Gastrocnemius medialis (tissue), 4 donors: ENCODE measurements at regions not wholly inside any gene's neighbourhood (a gene's known extent, or its start where the extent isn't known, plus 50 kb on each side); places are given as distances from the start of the nearest gene placed in this dataset.

Experiments used
- ATAC-seq, 2 donors: fragments of 150-250 bp; one replicate each; pipeline ENCODE4 v1.9.1; 2016
- DNase-seq, 2 donors: peaks; one replicate each; pipeline ENCODE4 v3.0.0-alpha.2; 2019
- H3K27ac ChIP-seq, 4 donors: fragments of 200-600 bp; sonication (generic); 1 replicate in 1 of 4; 2 replicates in 3 of 4; pipeline ENCODE4 v1.5.1; 2016 to 2018; ENCODE audit warnings: mild to moderate bottlenecking in 2 of 4, moderate library complexity in 1 of 4
- H3K27me3 ChIP-seq, 3 donors: fragments of 200-600 bp; sonication (generic) in 2 of 3; 1 replicate in 1 of 3; 2 replicates in 2 of 3; pipeline versions ENCODE4 v1.5.1 to v1.6.0; 2016 to 2019; ENCODE audit warnings: mild to moderate bottlenecking in 1 of 3, moderate library complexity in 1 of 3
- H3K36me3 ChIP-seq, 2 donors: fragments of 200-600 bp; sonication (generic) in 1 of 2; one replicate each; pipeline ENCODE4 v1.5.1; 2017 to 2018
- H3K4me1 ChIP-seq, 2 donors: fragments of 200-600 bp; sonication (generic) in 1 of 2; one replicate each; pipeline ENCODE4 v1.5.1; 2016 to 2017; ENCODE audit warnings: mild to moderate bottlenecking in 2 of 2
- H3K4me3 ChIP-seq, 4 donors: fragments of 200-600 bp; sonication (generic) in 3 of 4; 1 replicate in 1 of 4; 2 replicates in 3 of 4; pipeline ENCODE4 v1.5.1; 2016 to 2019; ENCODE audit warnings: mild to moderate bottlenecking in 2 of 4
- H3K9me3 ChIP-seq, 3 donors: fragments of 200-600 bp; sonication (generic) in 2 of 3; 1 replicate in 1 of 3; 2 replicates in 2 of 3; pipeline ENCODE4 v1.5.1; 2016 to 2019
- POLR2A ChIP-seq, 2 donors: fragments of 450-650 bp; IDR thresholded peaks; one replicate each; pipeline ENCODE4 v1.6.1; 2017; ENCODE audit warnings: antibody characterized with exemption in 2 of 2, mild to moderate bottlenecking in 2 of 2, moderate library complexity in 2 of 2
- in situ Hi-C, 4 donors: fragments of 200-750 bp; cut with MboI; loops; one replicate each; pipeline versions ENCODE4 v1.15.0 to v1.8.0; 2017; ENCODE audit warnings: low sequenced_read_pairs in 4 of 4
- intact Hi-C: fragments of 100-400 bp; cut with DNase I; formaldehyde crosslinking; loops from one replicate; pipeline ENCODE4 v1.15.1; 2023; ENCODE audit warnings: low total_unique reads
- TF ChIP-seq, protein P1 (sequence below), 5 experiments: fragments of 450-650 bp in 3 of 5; fragments of 200-600 bp in 2 of 5; sonication (generic) in 2 of 5; IDR thresholded peaks in 4 of 5; conservative IDR thresholded peaks in 1 of 5; 1 replicate in 4 of 5; 2 replicates in 1 of 5; pipeline ENCODE4 v1.5.1; 2016 to 2019; ENCODE audit warnings: antibody characterized with exemption in 5 of 5, mild to moderate bottlenecking in 3 of 5, moderate library complexity in 3 of 5

DNA sequence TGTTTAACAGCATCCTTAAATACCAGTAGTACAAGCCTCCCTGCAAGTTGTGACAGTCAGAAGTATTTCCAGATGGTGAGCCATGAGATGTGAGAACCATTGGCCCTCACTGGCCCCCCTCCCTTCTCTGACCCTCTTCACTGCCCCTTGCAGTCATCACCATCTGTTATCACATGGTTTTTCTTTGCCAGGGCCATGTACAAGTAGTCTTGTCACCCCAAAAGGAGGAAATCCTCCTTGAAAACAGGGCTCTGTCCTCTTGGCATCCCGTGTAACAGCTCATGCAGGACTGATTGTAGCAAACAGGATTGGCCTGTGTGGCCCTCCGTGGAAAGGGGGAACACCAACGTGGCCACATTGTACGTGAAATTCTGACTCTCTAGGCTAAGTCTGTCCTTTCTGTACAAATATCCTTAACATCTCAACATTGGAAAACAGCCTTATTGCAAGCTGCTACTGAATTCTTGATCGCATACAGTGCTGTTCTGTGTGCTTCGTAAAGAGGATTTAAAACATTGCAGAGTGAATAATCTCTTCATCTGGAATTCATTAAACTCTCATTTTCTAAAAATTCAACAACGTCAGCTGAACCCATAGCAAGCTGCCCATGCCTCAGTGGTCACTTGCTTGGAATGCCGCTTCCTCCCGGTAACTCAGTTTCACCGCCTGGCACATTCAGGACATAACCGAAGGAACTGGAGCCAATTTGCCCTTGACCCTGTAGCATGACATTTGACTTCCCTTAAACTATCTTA, 171.7 kb downstream of the ATPSCKMT start:
- intact Hi-C loops (no loop called here), in situ Hi-C loops (no loop called here)
- Histone ChIP-seq H3K4me1 (no peaks in the 10 kb centered on the region), H3K27ac (no peak overlapping the region), H3K9me3 (no peaks in the 10 kb centered on the region), H3K27me3 (no peaks in the 10 kb centered on the region), H3K4me3 (no peak overlapping the region), H3K36me3 (no peaks in the 10 kb centered on the region)
- no peak for TF ChIP-seq POLR2A (IDR thresholded peaks at IDR 0.05)
- TF ChIP-seq, protein P1, sequence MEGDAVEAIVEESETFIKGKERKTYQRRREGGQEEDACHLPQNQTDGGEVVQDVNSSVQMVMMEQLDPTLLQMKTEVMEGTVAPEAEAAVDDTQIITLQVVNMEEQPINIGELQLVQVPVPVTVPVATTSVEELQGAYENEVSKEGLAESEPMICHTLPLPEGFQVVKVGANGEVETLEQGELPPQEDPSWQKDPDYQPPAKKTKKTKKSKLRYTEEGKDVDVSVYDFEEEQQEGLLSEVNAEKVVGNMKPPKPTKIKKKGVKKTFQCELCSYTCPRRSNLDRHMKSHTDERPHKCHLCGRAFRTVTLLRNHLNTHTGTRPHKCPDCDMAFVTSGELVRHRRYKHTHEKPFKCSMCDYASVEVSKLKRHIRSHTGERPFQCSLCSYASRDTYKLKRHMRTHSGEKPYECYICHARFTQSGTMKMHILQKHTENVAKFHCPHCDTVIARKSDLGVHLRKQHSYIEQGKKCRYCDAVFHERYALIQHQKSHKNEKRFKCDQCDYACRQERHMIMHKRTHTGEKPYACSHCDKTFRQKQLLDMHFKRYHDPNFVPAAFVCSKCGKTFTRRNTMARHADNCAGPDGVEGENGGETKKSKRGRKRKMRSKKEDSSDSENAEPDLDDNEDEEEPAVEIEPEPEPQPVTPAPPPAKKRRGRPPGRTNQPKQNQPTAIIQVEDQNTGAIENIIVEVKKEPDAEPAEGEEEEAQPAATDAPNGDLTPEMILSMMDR (IDR thresholded peaks at IDR 0.05 in 4 of 5, conservative IDR thresholded peaks at IDR 0.05 in 1 of 5) = no peak
- ATAC-seq (no peak), DNase-seq (no peak)

DNA sequence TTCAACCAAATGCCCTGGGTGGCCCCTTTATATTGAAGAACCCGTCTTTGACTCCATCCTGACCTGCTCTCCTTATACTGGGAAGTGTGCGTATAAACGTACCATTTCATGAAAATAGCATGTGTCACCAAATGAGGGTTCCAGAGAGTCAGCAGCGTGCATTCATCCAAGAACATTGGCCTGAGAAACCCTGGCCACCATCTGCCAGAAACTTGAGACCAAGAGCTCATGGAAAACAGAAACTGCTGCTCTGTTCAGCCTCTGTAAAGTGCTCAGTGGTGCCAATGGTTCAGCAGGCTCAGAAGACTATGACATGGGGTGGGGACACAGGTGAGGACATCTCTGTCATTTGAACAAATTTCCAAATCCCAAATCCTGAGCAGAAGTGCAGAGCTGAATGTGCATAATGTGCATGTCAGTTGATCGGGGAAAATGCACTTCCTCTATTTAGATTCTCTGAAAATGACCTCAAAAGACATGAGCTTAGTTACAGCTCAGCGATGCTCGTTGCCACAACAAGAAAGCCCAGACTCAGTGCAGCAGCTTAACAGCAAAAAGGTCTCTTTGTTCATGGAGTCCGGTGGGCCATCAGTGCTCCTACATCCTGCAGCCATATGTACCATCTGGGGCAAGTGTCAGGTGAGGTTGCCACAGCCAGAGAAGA, 176.1 kb downstream of the ATPSCKMT start:
- no peak for DNase-seq
- Histone ChIP-seq H3K36me3 (no peaks in the 10 kb centered on the region), H3K27ac (no peak overlapping the region), H3K4me3 (no peak overlapping the region), H3K4me1 (no peaks in the 10 kb centered on the region), H3K27me3 (no peaks in the 10 kb centered on the region), H3K9me3 (no peaks in the 10 kb centered on the region)
- in situ Hi-C loops (no loop called here), intact Hi-C loops (no loop called here)
- TF ChIP-seq POLR2A (IDR thresholded peaks at IDR 0.05) = no peak
- TF ChIP-seq, protein P1 (IDR thresholded peaks at IDR 0.05 in 4 of 5, conservative IDR thresholded peaks at IDR 0.05 in 1 of 5) = no peak
- ATAC-seq = no peak

DNA sequence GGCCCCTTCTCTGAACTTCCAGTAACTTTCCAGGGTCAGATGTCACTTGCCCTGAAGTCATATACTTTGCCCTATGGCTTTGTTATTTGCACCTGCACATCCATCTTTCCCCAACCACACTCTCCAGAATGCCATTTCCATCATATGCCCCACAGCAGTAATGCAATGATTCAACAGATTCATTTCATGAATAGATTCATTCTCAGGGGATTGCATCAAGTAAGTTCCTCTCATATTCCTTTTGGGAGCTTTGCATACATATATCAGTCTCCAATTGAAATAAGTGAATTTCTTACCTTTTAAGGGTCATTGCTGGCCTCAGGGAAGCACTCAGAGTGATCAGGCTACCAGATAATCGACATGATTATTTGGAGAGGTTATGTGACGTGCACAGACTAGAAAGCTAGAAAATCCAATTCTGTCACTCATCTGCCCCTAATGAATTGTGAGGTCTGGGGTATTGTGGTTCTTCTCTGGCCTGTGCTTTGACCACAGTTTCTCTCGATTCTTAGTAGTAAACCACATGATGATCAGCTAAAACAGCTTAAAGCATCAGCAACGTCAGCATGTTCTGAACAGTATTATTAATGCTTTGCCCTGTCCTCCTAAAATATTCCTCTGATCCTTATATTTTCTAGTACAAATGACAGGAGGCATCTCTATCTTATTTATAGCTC, 179.9 kb downstream of the ATPSCKMT start:
- Histone ChIP-seq H3K9me3 (no peaks in the 10 kb centered on the region), H3K27ac (no peak overlapping the region), H3K27me3 (no peaks in the 10 kb centered on the region), H3K36me3 (no peaks in the 10 kb centered on the region), H3K4me3 (no peak overlapping the region), H3K4me1 (no peaks in the 10 kb centered on the region)
- DNase-seq = no peak
- in situ Hi-C loops (no loop called here), intact Hi-C loops (no loop called here)
- no peak for TF ChIP-seq POLR2A (IDR thresholded peaks at IDR 0.05)
- TF ChIP-seq, protein P1 (IDR thresholded peaks at IDR 0.05 in 4 of 5, conservative IDR thresholded peaks at IDR 0.05 in 1 of 5) = no peak
- ATAC-seq = no peak

DNA sequence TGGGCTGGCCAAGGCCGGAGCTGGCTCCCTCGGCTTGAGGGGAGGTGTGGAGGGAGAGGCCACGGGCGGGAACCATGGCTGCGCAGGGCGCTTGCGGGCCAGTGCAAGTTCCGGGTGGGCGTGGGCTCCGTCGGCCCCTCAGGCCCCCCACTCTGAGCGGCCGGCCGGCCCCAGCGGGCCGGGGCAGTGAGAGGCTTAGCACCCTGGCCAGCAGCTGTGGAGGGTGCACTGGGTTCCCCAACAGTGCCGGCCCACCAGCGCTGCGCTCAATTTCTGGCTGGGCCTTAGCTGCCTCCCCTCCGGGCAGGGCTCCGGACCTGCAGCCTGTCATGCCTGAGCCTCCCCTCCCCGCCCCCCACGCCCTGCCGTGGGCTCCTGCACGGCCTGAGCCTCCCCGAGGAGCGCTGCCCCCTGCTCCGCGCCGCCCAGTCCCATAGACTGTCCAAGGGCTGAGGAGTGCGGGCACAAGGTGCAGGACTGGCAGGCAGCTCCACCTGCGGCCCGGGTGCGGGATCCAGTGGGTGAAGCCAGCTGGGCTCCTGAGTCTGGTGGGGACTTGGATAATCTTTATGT, 184.2 kb downstream of the ATPSCKMT start:
- DNase-seq = no peak
- intact Hi-C loops = no loop called here
- no peak for ATAC-seq
- no peaks in the 10 kb centered on the region for H3K4me1 ChIP-seq
- H3K27ac ChIP-seq = no peak overlapping the region
- no peaks in the 10 kb centered on the region for H3K27me3 ChIP-seq
- H3K9me3 ChIP-seq = no peaks in the 10 kb centered on the region
- no peaks in the 10 kb centered on the region for H3K36me3 ChIP-seq
- no peak for TF ChIP-seq POLR2A (IDR thresholded peaks at IDR 0.05)
- TF ChIP-seq, protein P1 (IDR thresholded peaks at IDR 0.05 in 4 of 5, conservative IDR thresholded peaks at IDR 0.05 in 1 of 5) = no peak
- H3K4me3 ChIP-seq = no peak overlapping the region
- in situ Hi-C loops = no loop called here
